ENCODE measurements at regions not wholly inside any gene's neighbourhood (a gene's known extent, or its start where the extent isn't known, plus 50 kb on each side); places are given as distances from the start of the nearest gene placed in this dataset.

DNA sequence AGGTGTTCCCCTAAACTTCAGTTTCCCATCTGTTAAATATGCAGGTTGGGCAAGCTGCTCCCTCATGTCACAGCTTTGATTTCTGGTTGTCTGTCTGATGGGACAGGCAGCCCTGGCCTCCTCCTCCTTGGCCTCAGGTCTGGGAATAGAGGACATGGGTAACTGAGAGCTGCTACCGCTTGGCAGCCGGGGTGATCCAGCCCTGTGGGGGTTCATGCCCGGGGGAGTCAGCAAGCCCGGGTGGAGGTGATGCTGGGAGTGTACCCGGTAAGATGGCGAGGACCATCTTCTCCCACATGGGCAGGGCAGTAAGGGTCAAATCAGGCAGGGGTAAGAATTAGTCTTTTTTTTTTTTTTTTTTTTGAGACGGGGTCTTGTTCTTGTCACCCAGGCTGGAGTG is 845.0 kb downstream of the TBC1D22A start:
- Histone ChIP-seq H3F3A (ENCODE audit: control insufficient read depth, insufficient read depth) (no peaks in the 10 kb centered on the region), H3K36me3 (ENCODE audit: control insufficient read depth, low read length) (no peaks in the 10 kb centered on the region), H3K4me3 (ENCODE audit: low read length) (no peak overlapping the region), H3K27ac (ENCODE audit: low read depth, low read length) (no peak overlapping the region), H3K27me3 (ENCODE audit: control insufficient read depth, low read length) (no peaks in the 10 kb centered on the region), H3K79me2 (ENCODE audit: control insufficient read depth, low read length) (no peaks in the 10 kb centered on the region), H3K9me2 (replicated peaks; ENCODE audit: control insufficient read depth, low read length) (no peaks in the 10 kb centered on the region), H3K4me1 (ENCODE audit: control insufficient read depth, low read length) (no peaks in the 10 kb centered on the region), H3K9me3 (ENCODE audit: control insufficient read depth, insufficient read depth, low read length) (no peaks in the 10 kb centered on the region), H4K20me1 (ENCODE audit: control insufficient read depth, insufficient read depth, low read depth, low read length) (no peaks in the 10 kb centered on the region), H3K4me2 (ENCODE audit: low read length) (no peak overlapping the region)
- TF ChIP-seq EZH2phosphoT487 (IDR thresholded peaks at IDR 0.05; ENCODE audit: borderline replicate concordance, low read length) (no peak), CTCF (IDR thresholded peaks at IDR 0.05; ENCODE audit: low read depth, low read length, poor library complexity, severe bottlenecking) (no peak)

- H3K4me1 ChIP-seq (ENCODE audit: control insufficient read depth, low read length): no peaks in the 10 kb centered on the region
- no peaks in the 10 kb centered on the region for H3K79me2 ChIP-seq (ENCODE audit: control insufficient read depth, low read length)
- no peaks in the 10 kb centered on the region for H3F3A ChIP-seq (ENCODE audit: control insufficient read depth, insufficient read depth)
- H3K27ac ChIP-seq (ENCODE audit: low read depth, low read length): no peak overlapping the region
- no peaks in the 10 kb centered on the region for H3K27me3 ChIP-seq (ENCODE audit: control insufficient read depth, low read length)
- H3K36me3 ChIP-seq (ENCODE audit: control insufficient read depth, low read length): no peaks in the 10 kb centered on the region
- H3K4me3 ChIP-seq (ENCODE audit: low read length): no peak overlapping the region
- no peak for TF ChIP-seq EZH2phosphoT487 (IDR thresholded peaks at IDR 0.05; ENCODE audit: borderline replicate concordance, low read length)
- TF ChIP-seq CTCF (IDR thresholded peaks at IDR 0.05; ENCODE audit: low read depth, low read length, poor library complexity, severe bottlenecking): no peak
- H3K9me3 ChIP-seq (ENCODE audit: control insufficient read depth, insufficient read depth, low read length): no peaks in the 10 kb centered on the region
- H3K4me2 ChIP-seq (ENCODE audit: low read length): no peak overlapping the region
- no peaks in the 10 kb centered on the region for H3K9me2 ChIP-seq (replicated peaks; ENCODE audit: control insufficient read depth, low read length)
- no peaks in the 10 kb centered on the region for H4K20me1 ChIP-seq (ENCODE audit: control insufficient read depth, insufficient read depth, low read depth, low read length)
Observed at GRCh38 chr22:47606426-47606825, 844.0 kb downstream of the TBC1D22A start.

- TF ChIP-seq EZH2phosphoT487 (IDR thresholded peaks at IDR 0.05; ENCODE audit: borderline replicate concordance, low read length) (no peak), CTCF (IDR thresholded peaks at IDR 0.05; ENCODE audit: low read depth, low read length, poor library complexity, severe bottlenecking) (no peak)
Observed at GRCh38 chr22:47605886-47606285, 843.4 kb downstream of the TBC1D22A start.

GRCh38 chr22:47605441-47605840 is 843.0 kb downstream of the TBC1D22A start:
- H3K9me3 ChIP-seq (ENCODE audit: control insufficient read depth, insufficient read depth, low read length): no peaks in the 10 kb centered on the region
- H3K9me2 ChIP-seq (replicated peaks; ENCODE audit: control insufficient read depth, low read length): no peaks in the 10 kb centered on the region
- H3K4me2 ChIP-seq (ENCODE audit: low read length): no peak overlapping the region
- TF ChIP-seq CTCF (IDR thresholded peaks at IDR 0.05; ENCODE audit: low read depth, low read length, poor library complexity, severe bottlenecking) (no peak), EZH2phosphoT487 (IDR thresholded peaks at IDR 0.05; ENCODE audit: borderline replicate concordance, low read length) (no peak)
- H3K79me2 ChIP-seq (ENCODE audit: control insufficient read depth, low read length): no peaks in the 10 kb centered on the region
- no peak overlapping the region for H3K4me3 ChIP-seq (ENCODE audit: low read length)
- H4K20me1 ChIP-seq (ENCODE audit: control insufficient read depth, insufficient read depth, low read depth, low read length): no peaks in the 10 kb centered on the region
- H3K36me3 ChIP-seq (ENCODE audit: control insufficient read depth, low read length): no peaks in the 10 kb centered on the region
- no peak overlapping the region for H3K27ac ChIP-seq (ENCODE audit: low read depth, low read length)
- no peaks in the 10 kb centered on the region for H3F3A ChIP-seq (ENCODE audit: control insufficient read depth, insufficient read depth)
- H3K4me1 ChIP-seq (ENCODE audit: control insufficient read depth, low read length): no peaks in the 10 kb centered on the region
- H3K27me3 ChIP-seq (ENCODE audit: control insufficient read depth, low read length): no peaks in the 10 kb centered on the region

More at GRCh38 chr22:47605886-47606285, 843.4 kb downstream of the TBC1D22A start:
- Histone ChIP-seq H3K27ac (ENCODE audit: low read depth, low read length) (no peak overlapping the region), H3K4me2 (ENCODE audit: low read length) (no peak overlapping the region), H3K4me3 (ENCODE audit: low read length) (no peak overlapping the region), H3K36me3 (ENCODE audit: control insufficient read depth, low read length) (no peaks in the 10 kb centered on the region), H3K9me2 (replicated peaks; ENCODE audit: control insufficient read depth, low read length) (no peaks in the 10 kb centered on the region), H4K20me1 (ENCODE audit: control insufficient read depth, insufficient read depth, low read depth, low read length) (no peaks in the 10 kb centered on the region), H3K79me2 (ENCODE audit: control insufficient read depth, low read length) (no peaks in the 10 kb centered on the region), H3K4me1 (ENCODE audit: control insufficient read depth, low read length) (no peaks in the 10 kb centered on the region), H3F3A (ENCODE audit: control insufficient read depth, insufficient read depth) (no peaks in the 10 kb centered on the region), H3K9me3 (ENCODE audit: control insufficient read depth, insufficient read depth, low read length) (no peaks in the 10 kb centered on the region), H3K27me3 (ENCODE audit: control insufficient read depth, low read length) (no peaks in the 10 kb centered on the region)
